H9 (cell line): ENCODE measurements at regions not wholly inside any gene's neighbourhood (a gene's known extent, or its start where the extent isn't known, plus 50 kb on each side); places are given as distances from the start of the nearest gene placed in this dataset.

Experiments
- DNase-seq: peaks from one replicate; pipeline ENCODE4 v3.0.0-alpha.2; 2017
- H2AFZ ChIP-seq: one replicate; pipeline ENCODE4 v1.6.1; 2013; ENCODE audit warnings: mild to moderate bottlenecking, low read length, control low read depth, moderate library complexity
- H2AK5ac ChIP-seq: 2 replicates; pipeline ENCODE4 v1.6.1; 2013; ENCODE audit warnings: low read length, control low read depth, mixed read lengths; ENCODE audit not compliant: insufficient read length
- H2BK120ac ChIP-seq: one replicate; pipeline ENCODE4 v1.6.1; 2013; ENCODE audit warnings: low read depth, mild to moderate bottlenecking, low read length, control low read depth, inconsistent platforms; ENCODE audit not compliant: poor library complexity, severe bottlenecking
- H2BK12ac ChIP-seq: 2 replicates; pipeline ENCODE4 v1.6.1; 2013; ENCODE audit warnings: low read length, control low read depth, mixed read lengths, low read depth; ENCODE audit not compliant: insufficient read length
- H2BK15ac ChIP-seq: 2 replicates; pipeline ENCODE4 v1.6.1; 2013; ENCODE audit warnings: low read depth, low read length, control low read depth
- H2BK20ac ChIP-seq: one replicate; pipeline ENCODE4 v1.6.1; 2013; ENCODE audit warnings: low read depth, mild to moderate bottlenecking, low read length, control low read depth, inconsistent platforms; ENCODE audit not compliant: poor library complexity, severe bottlenecking
- H2BK5ac ChIP-seq: 2 replicates; pipeline ENCODE4 v1.6.1; 2013; ENCODE audit warnings: low read length, control low read depth, mixed read lengths; ENCODE audit not compliant: insufficient read length
- H3K14ac ChIP-seq: 2 replicates; pipeline ENCODE4 v1.6.1; 2013; ENCODE audit warnings: low read length, control low read depth; ENCODE audit not compliant: insufficient read depth
- H3K18ac ChIP-seq: 2 replicates; pipeline ENCODE4 v1.6.1; 2013; ENCODE audit warnings: low read depth, mild to moderate bottlenecking, mixed read lengths, low read length, control low read depth; ENCODE audit not compliant: insufficient read length
- H3K23ac ChIP-seq: 2 replicates; pipeline ENCODE4 v1.6.1; 2013; ENCODE audit warnings: low read length, control low read depth, mixed read lengths, low read depth; ENCODE audit not compliant: insufficient read length
- H3K23me2 ChIP-seq: 2 replicates; pipeline ENCODE4 v1.6.1; 2013; ENCODE audit warnings: low read depth, mild to moderate bottlenecking, mixed read lengths, low read length, control low read depth; ENCODE audit not compliant: insufficient read length, poor library complexity, severe bottlenecking
- H3K27ac ChIP-seq: 2 replicates; pipeline ENCODE4 v1.5.1; 2013; ENCODE audit warnings: low read length, control low read depth, mixed read lengths, low read depth; ENCODE audit not compliant: insufficient read length
- H3K27me3 ChIP-seq: 2 replicates; pipeline ENCODE4 v1.6.1; 2013; ENCODE audit warnings: low read length, control low read depth, inconsistent platforms; ENCODE audit not compliant: insufficient read depth
- H3K4ac ChIP-seq: 2 replicates; pipeline ENCODE4 v1.6.1; 2013; ENCODE audit warnings: low read depth, mild to moderate bottlenecking, control low read depth, inconsistent platforms, low read length, moderate library complexity
- H3K4me1 ChIP-seq: 2 replicates; pipeline ENCODE4 v1.6.1; 2013; ENCODE audit warnings: low read length, control low read depth, inconsistent platforms; ENCODE audit not compliant: insufficient read depth
- H3K4me2 ChIP-seq: 2 replicates; pipeline ENCODE4 v1.6.1; 2013; ENCODE audit warnings: low read length, control low read depth, mixed read lengths; ENCODE audit not compliant: insufficient read length, insufficient read depth
- H3K56ac ChIP-seq: 2 replicates; pipeline ENCODE4 v1.6.1; 2013; ENCODE audit warnings: low read depth, mild to moderate bottlenecking, mixed read lengths, low read length, control low read depth; ENCODE audit not compliant: insufficient read length
- H3K79me1 ChIP-seq: 2 replicates; pipeline ENCODE4 v1.6.1; 2013; ENCODE audit warnings: low read depth, mild to moderate bottlenecking, moderate library complexity, low read length, control low read depth, inconsistent platforms; ENCODE audit not compliant: insufficient read depth, poor library complexity, severe bottlenecking
- H3K79me2 ChIP-seq: 2 replicates; pipeline ENCODE4 v1.6.1; 2013; ENCODE audit warnings: low read length, control low read depth, inconsistent platforms; ENCODE audit not compliant: insufficient read depth
- H3K9ac ChIP-seq: 2 replicates; pipeline ENCODE4 v1.6.1; 2013; ENCODE audit warnings: low read length, control low read depth, mixed read lengths; ENCODE audit not compliant: insufficient read length; ENCODE audit errors: extremely low read depth
- H3K9me3 ChIP-seq: one replicate; pipeline ENCODE4 v1.6.1; 2013; ENCODE audit warnings: low read depth, low read length, inconsistent platforms; ENCODE audit not compliant: control insufficient read depth
- H3T11ph ChIP-seq: one replicate; pipeline ENCODE4 v1.6.1; 2013; ENCODE audit warnings: mild to moderate bottlenecking, low read length, control low read depth, inconsistent platforms
- H4K20me1 ChIP-seq: one replicate; pipeline ENCODE4 v1.6.1; 2013; ENCODE audit not compliant: control insufficient read depth, insufficient read length, insufficient read depth
- H4K5ac ChIP-seq: 2 replicates; pipeline ENCODE4 v1.6.1; 2013; ENCODE audit warnings: low read depth, mild to moderate bottlenecking, mixed read lengths, low read length, control low read depth; ENCODE audit not compliant: insufficient read length
- H4K8ac ChIP-seq: replicated peaks from 2 replicates; pipeline ENCODE4 v1.6.1; 2013; ENCODE audit warnings: low read length, control low read depth, mixed read lengths, low read depth; ENCODE audit not compliant: insufficient read length
- H4K91ac ChIP-seq: 2 replicates; pipeline ENCODE4 v1.6.1; 2013; ENCODE audit warnings: low read depth, mild to moderate bottlenecking, moderate library complexity, mixed read lengths, low read length, control low read depth; ENCODE audit not compliant: insufficient read length
- H3K27ac Mint-ChIP-seq, 3 experiments: 2 replicates in 2 of 3; 3 replicates in 1 of 3; pipeline ENCODE4 v1.8.0; 2020 to 2021; ENCODE audit warnings: mixed read lengths in 3 of 3, mild to moderate bottlenecking in 1 of 3, moderate library complexity in 1 of 3
- H3K27me3 Mint-ChIP-seq: 2 replicates; pipeline ENCODE4 v1.8.0; 2021; ENCODE audit warnings: low read depth, mild to moderate bottlenecking, moderate library complexity, mixed read lengths
- H3K36me3 Mint-ChIP-seq, 3 experiments: 2 replicates in 2 of 3; 3 replicates in 1 of 3; pipeline ENCODE4 v1.8.0; 2020 to 2021; ENCODE audit warnings: low read depth in 3 of 3, mixed read lengths in 3 of 3; ENCODE audit not compliant: insufficient read depth in 1 of 3
- H3K4me1 Mint-ChIP-seq, 2 experiments: 2 replicates each; pipeline ENCODE4 v1.8.0; 2020; ENCODE audit warnings: mixed read lengths in 2 of 2
- H3K4me3 Mint-ChIP-seq, 2 experiments: 2 replicates in 1 of 2; 3 replicates in 1 of 2; pipeline ENCODE4 v1.8.0; 2020 to 2021; ENCODE audit warnings: mild to moderate bottlenecking in 2 of 2, mixed read lengths in 2 of 2, moderate library complexity in 1 of 2
- H3K9me3 Mint-ChIP-seq, 2 experiments: 2 replicates in 1 of 2; 3 replicates in 1 of 2; pipeline ENCODE4 v1.8.0; 2020; ENCODE audit warnings: mild to moderate bottlenecking in 2 of 2, mixed read lengths in 2 of 2, moderate library complexity in 1 of 2
- CTCF ChIP-seq: fragments of 200-600 bp; sonication (generic); conservative IDR thresholded peaks from 3 replicates; pipeline ENCODE4 v1.8.0; 2021; ENCODE audit warnings: antibody characterized with exemption, mild to moderate bottlenecking
- WGBS: extraction: QIAGEN DNeasy Blood & Tissue Kit; methylation state at CpG from one replicate; pipeline ENCODE4 v1.1.7; 2013; ENCODE audit warnings: missing lambda C conversion rate, low lambda C conversion rate, mixed read lengths; ENCODE audit not compliant: insufficient read length; ENCODE audit errors: extremely low coverage; 5-methylcytosine and 5-hydroxymethylcytosine counted together

GRCh38 chr14:103188810-103189480 lies 65.7 kb downstream of the TNFAIP2 start:
- no peaks in the 10 kb centered on the region for H3K9me3 ChIP-seq
- no peak overlapping the region for H4K5ac ChIP-seq
- DNase-seq: peak; percentile 67
- H3K79me2 ChIP-seq: no peaks in the 10 kb centered on the region
- H3K23ac ChIP-seq: no peak overlapping the region
- no peak overlapping the region for H3K4ac ChIP-seq
- H3K14ac ChIP-seq: no peak overlapping the region
- no peak overlapping the region for H2BK120ac ChIP-seq
- no peaks in the 10 kb centered on the region for H3K79me1 ChIP-seq
- H3K4me2 ChIP-seq: peak overlapping the region; percentile 70
- Mint-ChIP-seq H3K27ac (no peak overlapping the region), H3K27me3 (peaks cover 35% of the 10 kb centered on the region), H3K9me3 (peaks cover 0 to 3% of the 10 kb centered on the region in 2 experiments; a peak in 3 of 5 replicates), H3K36me3 (peaks cover 0 to 4% (median 0%) of the 10 kb centered on the region in 3 experiments; a peak in 2 of 7 replicates), H3K4me3 (peak overlapping the region; percentile 62 to 82), H3K4me1 (peaks cover 28 to 35% of the 10 kb centered on the region in 2 experiments)
- no peak overlapping the region for H4K8ac ChIP-seq
- no CpG with 5 or more reads among the region's 67 CpGs for WGBS
- no peaks in the 10 kb centered on the region for H4K20me1 ChIP-seq
- no peak overlapping the region for H2AFZ ChIP-seq
- H3K56ac ChIP-seq: no peak overlapping the region
- H4K91ac ChIP-seq: no peak overlapping the region
- H2BK12ac ChIP-seq: no peak overlapping the region
- TF ChIP-seq CTCF: peak; percentile 54; the same call in 2 of the 3 replicates
- no peak overlapping the region for H2BK20ac ChIP-seq
- no peaks in the 10 kb centered on the region for H3K23me2 ChIP-seq
- H2AK5ac ChIP-seq: no peak overlapping the region
- no peak overlapping the region for H3K27ac ChIP-seq
- peaks cover 3% of the 10 kb centered on the region; the same call in 1 of the 2 replicates for H3K4me1 ChIP-seq
- no peak overlapping the region for H2BK15ac ChIP-seq
- H3K18ac ChIP-seq: no peak overlapping the region
- peaks cover 2% of the 10 kb centered on the region for H3K27me3 ChIP-seq
- no peak overlapping the region for H2BK5ac ChIP-seq
- no peak overlapping the region for H3K9ac ChIP-seq
- H3T11ph ChIP-seq: no peak overlapping the region
